ENCODE measurements at regions not wholly inside any gene's neighbourhood (a gene's known extent, or its start where the extent isn't known, plus 50 kb on each side); places are given as distances from the start of the nearest gene placed in this dataset.

- no peak overlapping the region for H2BK120ac ChIP-seq (replicated peaks; ENCODE audit: low read depth, low read length)
- no peaks in the 10 kb centered on the region for H3K79me1 ChIP-seq (ENCODE audit: low read depth, low read length)
- no peak overlapping the region for H3K4me3 ChIP-seq (ENCODE audit: extremely low read depth in 1 of 4, insufficient read depth in 2 of 4, low read depth in 3 of 4, low read length in 4 of 4)
- H4K20me1 ChIP-seq (replicated peaks in 1 of 2; ENCODE audit: control insufficient read depth in 1 of 2, insufficient read depth in 2 of 2, low read length in 2 of 2), result no peaks in the 10 kb centered on the region
- H3K23ac ChIP-seq (ENCODE audit: insufficient read length), result no peak overlapping the region
- H3K36me3 ChIP-seq (ENCODE audit: control insufficient read depth in 2 of 4, insufficient read depth in 4 of 4, low read length in 3 of 4), result no peaks in the 10 kb centered on the region
- H2BK12ac ChIP-seq (ENCODE audit: low read depth, low read length), result no peak overlapping the region
- no peak overlapping the region for H3K14ac ChIP-seq (ENCODE audit: insufficient read length)
- ChIA-PET POLR2A (ENCODE audit: partially characterized antibody) (no interaction called here), CTCF (ENCODE audit: partially characterized antibody) (interaction anchor here (0.5 to 1.0 kb wide), 3 partner anchors 122 to 1336 kb away, joined by 3 to 4 read pairs (median 3); no protein-coding TSS in a partner anchor)
- H3K56ac ChIP-seq (replicated peaks; ENCODE audit: insufficient read length, low read depth, low read length), result no peak overlapping the region
- WGBS, 2 experiments (ENCODE audit: extremely low coverage in 1 of 2, insufficient coverage in 1 of 2, insufficient read length in 1 of 2, insufficient replicate concordance in 2 of 2, low coverage in 1 of 2, low lambda C conversion rate in 2 of 2, missing lambda C conversion rate in 1 of 2), result 89% methylated on average over 7 of the region's 20 CpGs; no CpG with 5 or more reads in 1 of the 2 experiments
- H3K4me1 ChIP-seq (replicated peaks in 1 of 4; ENCODE audit: control insufficient read depth in 3 of 4, insufficient read depth in 4 of 4, low read length in 3 of 4), result no peaks in the 10 kb centered on the region
- no peaks in the 10 kb centered on the region for H3K23me2 ChIP-seq (ENCODE audit: low read depth, low read length)
- no peak overlapping the region for H4K5ac ChIP-seq (ENCODE audit: insufficient read length, low read depth, low read length)
- H4K8ac ChIP-seq (ENCODE audit: extremely low read depth, insufficient read depth, low read length), result no peak overlapping the region
- no peak overlapping the region for H2BK20ac ChIP-seq (ENCODE audit: low read length)
- H2AK5ac ChIP-seq (ENCODE audit: low read depth, low read length), result no peak overlapping the region
- H3K27ac ChIP-seq (ENCODE audit: low read depth, low read length), result no peak overlapping the region
- no peak for TF ChIP-seq HDAC2 (IDR thresholded peaks at IDR 0.05; ENCODE audit: borderline replicate concordance in 1 of 2, low read depth in 2 of 2, low read length in 2 of 2)
- TF ChIP-seq ASH2L (IDR thresholded peaks at IDR 0.05; ENCODE audit: low read length), result no peak
- no peak for TF ChIP-seq TEAD4 (IDR thresholded peaks at IDR 0.05; ENCODE audit: low read depth, low read length)
- TF ChIP-seq MAFK (IDR thresholded peaks at IDR 0.05; ENCODE audit: low read depth, low read length), result no peak
- TF ChIP-seq RBBP5 (IDR thresholded peaks at IDR 0.05; ENCODE audit: borderline replicate concordance, low read depth, low read length), result no peak
- TF ChIP-seq ZNF274 (IDR thresholded peaks at IDR 0.05; ENCODE audit: borderline replicate concordance, extremely low read depth, low read length), result no peak
- TF ChIP-seq CHD2 (IDR thresholded peaks at IDR 0.05; ENCODE audit: low read length), result no peak
- no peak for TF ChIP-seq KDM4A (IDR thresholded peaks at IDR 0.05; ENCODE audit: low read depth, low read length, severe bottlenecking)
- TF ChIP-seq RNF2 (IDR thresholded peaks at IDR 0.05; ENCODE audit: borderline replicate concordance, low read depth, low read length, missing control alignments, poor library complexity, severe bottlenecking), result no peak
- no peak for TF ChIP-seq FOSL1 (IDR thresholded peaks at IDR 0.05; ENCODE audit: insufficient read depth, low read depth, low read length)
- TF ChIP-seq SAP30 (IDR thresholded peaks at IDR 0.05; ENCODE audit: insufficient read depth, insufficient replicate concordance, low read length), result no peak
- no peak for TF ChIP-seq BCL11A (IDR thresholded peaks at IDR 0.05; ENCODE audit: low read depth in 2 of 2, low read length in 2 of 2)
- H3K27me3 ChIP-seq (replicated peaks in 1 of 4; ENCODE audit: control insufficient read depth in 3 of 4, extremely low read depth in 1 of 4, insufficient read depth in 3 of 4, low read length in 3 of 4), result no peaks in the 10 kb centered on the region
- H3K4ac ChIP-seq (replicated peaks; ENCODE audit: insufficient read length, low read depth, low read length), result no peak overlapping the region
- no peak overlapping the region for H2AFZ ChIP-seq (ENCODE audit: low read length)
- no peaks in the 10 kb centered on the region for H3K79me2 ChIP-seq (ENCODE audit: control insufficient read depth in 1 of 2, insufficient read depth in 2 of 2, low read length in 2 of 2)
- no peak overlapping the region for H2BK5ac ChIP-seq (ENCODE audit: low read depth, low read length)
- no peak overlapping the region for H2BK15ac ChIP-seq (ENCODE audit: low read length)
- no peak overlapping the region for H3K9ac ChIP-seq (replicated peaks in 1 of 4; ENCODE audit: extremely low read depth in 1 of 4, low read depth in 3 of 4, low read length in 3 of 4)
- FAIRE-seq (no peak), DNase-seq (ENCODE audit: low read depth in 1 of 2, low spot score in 2 of 2) (no peak)
- H3K9me3 ChIP-seq (ENCODE audit: insufficient read depth in 2 of 2, low read depth in 1 of 2, low read length in 1 of 2), result peaks cover 0 to 7% of the 10 kb centered on the region in 2 experiments; a peak in 1 of 4 replicates
- no peak overlapping the region for H3K18ac ChIP-seq (ENCODE audit: extremely low read depth, low read length)
- no peak overlapping the region for H4K91ac ChIP-seq (replicated peaks; ENCODE audit: insufficient read length, low read length)
- no peak overlapping the region for H3K4me2 ChIP-seq (ENCODE audit: insufficient read depth in 1 of 2, low read depth in 2 of 2, low read length in 2 of 2)
Observed at GRCh38 chr1:242774256-242774655, 249.8 kb upstream of the PLD5 start.
